NCI-H2107 treated with DMSO at 0.1 percent for 48 hours (cell line): ENCODE measurements at regions not wholly inside any gene's neighbourhood (a gene's known extent, or its start where the extent isn't known, plus 50 kb on each side); places are given as distances from the start of the nearest gene placed in this dataset.
"Not testable (repeated sequence)": the region's sequence is repeated elsewhere in the genome, so short reads cannot be mapped to it uniquely, and the experiment has no call there.

ENCODE experiments used
- DNase-seq: peaks from one replicate; lab custom pipeline; 2025; ENCODE audit not compliant: unreplicated experiment; lab: John Stamatoyannopoulos, UW

GRCh38 chr18:62442391-62442790 is 80.4 kb upstream of the ZCCHC2 start:
- DNase-seq: no peak

GRCh38 chr18:62445386-62445917 is 77.4 kb upstream of the ZCCHC2 start:
- DNase-seq: peak; percentile 30

- DNase-seq: no peak
These were observed 76.3 kb upstream of the ZCCHC2 start for GRCh38 chr18:62446511-62446910.

- no peak for DNase-seq
These were observed 75.2 kb upstream of the ZCCHC2 start for GRCh38 chr18:62447652-62448051.

GRCh38 chr18:62448426-62448825 is 74.4 kb upstream of the ZCCHC2 start:
- DNase-seq: no peak

GRCh38 chr18:62449490-62450104 is 73.2 kb upstream of the ZCCHC2 start:
- no peak for DNase-seq

- DNase-seq: no peak
These were observed 72.7 kb upstream of the ZCCHC2 start for GRCh38 chr18:62450175-62450545.

GRCh38 chr18:62450546-62451410 is 72.0 kb upstream of the ZCCHC2 start:
- DNase-seq: peak; percentile 53

GRCh38 chr18:62452280-62452831 is 70.5 kb upstream of the ZCCHC2 start:
- DNase-seq: no peak

GRCh38 chr18:62453864-62454263 is 69.0 kb upstream of the ZCCHC2 start:
- DNase-seq: no peak

GRCh38 chr18:62454527-62454926 is 68.3 kb upstream of the ZCCHC2 start:
- no peak for DNase-seq

GRCh38 chr18:62455222-62455621 is 67.6 kb upstream of the ZCCHC2 start:
- no peak for DNase-seq

GRCh38 chr18:62457877-62458276 is 64.9 kb upstream of the ZCCHC2 start:
- DNase-seq: no peak

GRCh38 chr18:62458346-62458745 is 64.5 kb upstream of the ZCCHC2 start:
- DNase-seq: peak; percentile 6

- peak; percentile 16 for DNase-seq
These were observed 63.7 kb upstream of the ZCCHC2 start for GRCh38 chr18:62458868-62459716.

- DNase-seq: peak; percentile 62
These were observed 61.9 kb upstream of the ZCCHC2 start for GRCh38 chr18:62460851-62461300.

GRCh38 chr18:62461591-62461990 is 61.2 kb upstream of the ZCCHC2 start:
- DNase-seq: no peak

GRCh38 chr18:62464266-62464665 is 58.6 kb upstream of the ZCCHC2 start:
- DNase-seq: no peak

GRCh38 chr18:62469131-62469530 is 53.7 kb upstream of the ZCCHC2 start:
- DNase-seq: not testable (repeated sequence)
